Ovary (tissue), 3 donors: ENCODE measurements at regions not wholly inside any gene's neighbourhood (a gene's known extent, or its start where the extent isn't known, plus 50 kb on each side); places are given as distances from the start of the nearest gene placed in this dataset.

ENCODE experiments used
- CTCF ChIP-seq, 3 donors: fragments of 450-650 bp in 2 of 3; fragments of 200-600 bp in 1 of 3; IDR thresholded peaks; one replicate each; pipeline versions ENCODE4 v1.5.1 to v1.8.0; 2016 to 2022; ENCODE audit warnings: antibody characterized with exemption in 3 of 3, mild to moderate bottlenecking in 1 of 3
- POLR2A ChIP-seq: fragments of 450-650 bp; IDR thresholded peaks from one replicate; pipeline ENCODE4 v1.6.1; 2017; ENCODE audit warnings: antibody characterized with exemption, mild to moderate bottlenecking, moderate library complexity
- donor health status: DM: no; HTN: no; CAD: no.

- no peak for TF ChIP-seq POLR2A
- no peak for TF ChIP-seq CTCF (IDR thresholded peaks at IDR 0.05)
These were observed 85.2 kb downstream of the SKA1 start for GRCh38 chr18:50460062-50460461.
